AG04449 (cell line): ENCODE measurements at regions not wholly inside any gene's neighbourhood (a gene's known extent, or its start where the extent isn't known, plus 50 kb on each side); places are given as distances from the start of the nearest gene placed in this dataset.

Experiments
- CTCF ChIA-PET: fragments of 350-600 bp; formaldehyde crosslinking; extraction: SDS; loops from one replicate; lab custom pipeline; 2021; ENCODE audit warnings: antibody characterized with exemption; lab: Yijun Ruan, JAX
- POLR2A ChIA-PET: fragments of 400-600, 350-600 bp; formaldehyde crosslinking; extraction: SDS; loops from one replicate; lab custom pipeline; 2020; ENCODE audit warnings: antibody characterized with exemption, inconsistent platforms; lab: Yijun Ruan, JAX
- DNase-seq: peaks from one replicate; pipeline ENCODE4 v3.0.0-alpha.2; 2010; ENCODE audit warnings: low read depth, low spot score
- H3K4me3 ChIP-seq: 2 replicates; pipeline ENCODE4 v1.5.1; 2011; ENCODE audit warnings: low read depth, mild to moderate bottlenecking, control low read depth, low read length
- TF ChIP-seq, protein P1 (sequence below): IDR thresholded peaks from one replicate; pipeline ENCODE4 v1.5.1; 2011; ENCODE audit warnings: mild to moderate bottlenecking, moderate library complexity, low read length, control low read depth, inconsistent platforms; ENCODE audit not compliant: insufficient read depth; ENCODE audit errors: missing control alignments

DNA sequence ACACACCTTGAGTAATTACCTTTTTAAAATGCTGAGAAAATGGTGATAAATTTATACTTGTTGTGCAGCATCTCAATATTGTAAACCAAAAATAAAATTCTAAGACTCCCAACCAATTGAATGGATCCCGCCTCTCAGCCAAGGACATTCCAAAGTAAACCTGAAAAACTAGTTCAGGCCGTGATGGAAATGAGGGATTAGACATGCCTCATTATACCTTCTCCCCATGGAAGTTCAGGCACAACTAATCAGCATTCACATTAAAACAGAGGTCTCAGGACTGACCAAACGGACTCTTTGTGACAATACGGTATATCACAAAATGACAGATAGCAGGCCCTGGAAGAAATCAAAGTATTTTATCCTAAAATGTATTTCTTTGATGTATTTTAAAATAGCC is 907.4 kb upstream of the RAG2 start:
- no peak for DNase-seq
- TF ChIP-seq, protein P1, sequence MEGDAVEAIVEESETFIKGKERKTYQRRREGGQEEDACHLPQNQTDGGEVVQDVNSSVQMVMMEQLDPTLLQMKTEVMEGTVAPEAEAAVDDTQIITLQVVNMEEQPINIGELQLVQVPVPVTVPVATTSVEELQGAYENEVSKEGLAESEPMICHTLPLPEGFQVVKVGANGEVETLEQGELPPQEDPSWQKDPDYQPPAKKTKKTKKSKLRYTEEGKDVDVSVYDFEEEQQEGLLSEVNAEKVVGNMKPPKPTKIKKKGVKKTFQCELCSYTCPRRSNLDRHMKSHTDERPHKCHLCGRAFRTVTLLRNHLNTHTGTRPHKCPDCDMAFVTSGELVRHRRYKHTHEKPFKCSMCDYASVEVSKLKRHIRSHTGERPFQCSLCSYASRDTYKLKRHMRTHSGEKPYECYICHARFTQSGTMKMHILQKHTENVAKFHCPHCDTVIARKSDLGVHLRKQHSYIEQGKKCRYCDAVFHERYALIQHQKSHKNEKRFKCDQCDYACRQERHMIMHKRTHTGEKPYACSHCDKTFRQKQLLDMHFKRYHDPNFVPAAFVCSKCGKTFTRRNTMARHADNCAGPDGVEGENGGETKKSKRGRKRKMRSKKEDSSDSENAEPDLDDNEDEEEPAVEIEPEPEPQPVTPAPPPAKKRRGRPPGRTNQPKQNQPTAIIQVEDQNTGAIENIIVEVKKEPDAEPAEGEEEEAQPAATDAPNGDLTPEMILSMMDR = no peak
- ChIA-PET CTCF (no interaction called here), POLR2A (no interaction called here)
- H3K4me3 ChIP-seq = no peak overlapping the region

DNA sequence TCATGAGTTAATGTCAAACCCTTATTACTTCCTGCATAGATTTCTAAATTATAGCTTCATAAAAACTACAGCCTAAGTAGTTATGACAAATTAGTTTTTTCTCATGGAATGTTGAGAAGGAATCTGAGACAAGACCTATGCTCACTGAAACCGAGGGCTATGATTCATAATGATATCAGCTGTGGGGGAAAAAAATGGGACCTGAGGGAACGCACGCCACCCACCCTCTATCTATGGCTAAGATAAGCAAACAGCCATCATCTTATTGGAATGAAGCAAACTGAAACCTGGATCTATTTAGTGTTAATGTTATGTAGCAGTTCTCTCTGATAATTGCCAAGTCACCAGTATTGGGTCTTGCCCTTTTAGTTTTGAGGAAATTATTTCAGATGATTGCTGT is 906.9 kb upstream of the RAG2 start:
- no peak overlapping the region for H3K4me3 ChIP-seq
- DNase-seq = peak; percentile 73
- CTCF ChIA-PET = no interaction called here
- TF ChIP-seq, protein P1 = no peak
- POLR2A ChIA-PET = interaction anchor here (0.7 kb wide), 1 partner anchor 402 kb away, joined by 4 read pairs; no protein-coding TSS in a partner anchor

DNA sequence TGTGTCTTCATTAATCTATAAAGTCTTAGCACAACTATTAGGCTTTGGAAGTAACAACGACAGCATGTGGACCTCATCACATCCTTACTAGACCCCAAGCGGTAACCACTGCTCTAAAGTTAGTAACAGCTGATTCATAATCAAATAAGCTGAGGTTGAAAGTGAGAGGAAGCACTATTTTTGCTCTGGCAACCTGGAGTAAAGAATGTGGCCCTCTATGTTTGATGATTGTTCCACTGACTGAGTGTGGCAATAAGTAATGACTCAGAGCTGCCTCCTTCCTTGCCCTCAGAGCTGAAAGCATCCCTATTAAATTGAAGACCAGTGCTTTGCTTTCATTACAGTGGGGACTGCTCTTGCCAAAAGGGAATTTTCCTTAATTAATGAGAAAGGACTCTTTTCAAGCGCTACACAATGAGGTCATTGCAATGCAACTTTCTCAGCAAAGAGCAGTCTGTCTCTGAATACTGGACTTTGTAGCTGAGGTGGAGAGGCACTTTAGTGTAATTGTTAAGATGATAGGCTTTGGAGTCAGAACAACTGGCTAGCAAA is 906.1 kb upstream of the RAG2 start:
- CTCF ChIA-PET = no interaction called here
- POLR2A ChIA-PET = interaction anchor here (0.5 to 0.6 kb wide), 2 partner anchors 235 to 539 kb away, joined by 3 read pairs; no protein-coding TSS in a partner anchor
- peak; percentile 66 for DNase-seq
- TF ChIP-seq, protein P1 = no peak
- no peak overlapping the region for H3K4me3 ChIP-seq

DNA sequence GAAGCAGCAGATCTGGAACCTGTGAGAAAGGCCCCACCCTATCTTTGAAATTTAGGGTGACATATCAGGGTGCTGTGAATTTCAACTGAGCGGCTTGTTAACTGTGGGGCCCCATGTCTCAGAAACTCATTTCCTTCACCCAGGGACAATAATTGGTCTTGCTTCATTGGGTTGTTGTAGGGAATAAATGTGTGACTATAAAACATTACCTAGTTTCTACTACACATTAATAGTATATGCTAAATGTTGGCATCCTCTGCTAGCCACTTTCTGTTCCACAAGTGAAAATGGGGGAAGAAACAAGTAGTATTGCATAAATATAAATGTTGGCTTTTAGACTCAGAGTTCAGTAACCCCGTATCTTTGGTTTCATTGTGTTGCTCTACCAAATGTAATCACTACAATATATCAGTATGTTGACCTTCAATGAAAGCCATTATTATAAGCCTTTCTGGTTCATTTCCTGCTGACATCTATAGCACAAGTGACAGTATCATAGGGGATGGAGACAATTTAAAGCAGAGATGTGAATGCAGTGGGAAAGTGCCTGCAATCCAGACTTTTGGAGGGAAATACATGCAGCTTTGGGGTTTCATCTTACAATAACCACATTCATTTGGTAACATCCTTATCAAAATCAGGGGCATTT is 905.5 kb upstream of the RAG2 start:
- ChIA-PET CTCF (no interaction called here), POLR2A (interaction anchor here (0.6 kb wide), 1 partner anchor 539 kb away, joined by 3 read pairs; no protein-coding TSS in a partner anchor)
- H3K4me3 ChIP-seq = no peak overlapping the region
- TF ChIP-seq, protein P1 = no peak
- no peak for DNase-seq

DNA sequence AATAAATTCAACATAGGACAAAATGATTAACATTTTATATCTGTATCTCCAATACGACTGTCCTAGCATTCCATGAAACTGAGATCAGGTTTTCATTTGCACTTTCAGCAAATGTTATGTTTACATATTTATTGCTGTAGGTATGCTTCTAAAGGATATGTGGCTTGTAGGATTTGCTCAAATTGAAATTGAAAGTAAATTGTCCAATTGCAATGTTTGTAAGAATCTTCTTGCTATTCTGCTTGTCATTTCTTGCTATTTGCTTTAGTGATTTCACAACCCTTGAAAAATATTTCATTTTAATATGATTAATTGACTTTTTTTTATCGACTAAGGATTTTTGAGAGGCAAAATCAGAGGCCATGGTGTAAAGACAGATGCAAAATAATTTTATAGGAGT is 904.2 kb upstream of the RAG2 start:
- H3K4me3 ChIP-seq = no peak overlapping the region
- CTCF ChIA-PET = no interaction called here
- POLR2A ChIA-PET = no interaction called here
- TF ChIP-seq, protein P1 = no peak
- DNase-seq = no peak

DNA sequence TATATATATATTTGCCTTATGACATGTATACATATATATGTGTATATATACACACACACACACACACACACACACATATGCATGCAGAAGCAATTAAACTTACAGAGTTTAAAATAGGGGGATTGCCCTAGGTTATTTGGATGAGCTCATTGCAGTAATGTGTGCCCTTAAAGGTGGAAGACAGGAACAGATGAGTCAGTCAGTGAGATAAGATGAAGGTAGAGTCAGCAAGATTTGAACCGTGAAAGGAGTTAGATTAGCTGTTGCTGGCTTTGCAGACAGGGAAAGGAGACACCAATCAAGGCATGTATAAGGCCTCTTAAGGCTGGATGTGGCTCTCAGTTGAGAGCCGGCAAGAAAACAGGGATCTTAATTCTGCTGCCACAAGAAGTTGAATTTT is 902.4 kb upstream of the RAG2 start:
- POLR2A ChIA-PET = no interaction called here
- TF ChIP-seq, protein P1 = no peak
- CTCF ChIA-PET = no interaction called here
- no peak for DNase-seq
- H3K4me3 ChIP-seq = no peak overlapping the region
